H4 (cell line): ENCODE measurements at regions not wholly inside any gene's neighbourhood (a gene's known extent, or its start where the extent isn't known, plus 50 kb on each side); places are given as distances from the start of the nearest gene placed in this dataset.
"Not testable (repeated sequence)": the region's sequence is repeated elsewhere in the genome, so short reads cannot be mapped to it uniquely, and the experiment has no call there.

Experiments
- DNase-seq: peaks from one replicate; pipeline ENCODE4 v3.0.0-alpha.2; 2015; ENCODE audit warnings: low spot score

GRCh38 chr3:151555523-151555922 is 94.7 kb upstream of the IGSF10 start:
- DNase-seq = no peak

DNA sequence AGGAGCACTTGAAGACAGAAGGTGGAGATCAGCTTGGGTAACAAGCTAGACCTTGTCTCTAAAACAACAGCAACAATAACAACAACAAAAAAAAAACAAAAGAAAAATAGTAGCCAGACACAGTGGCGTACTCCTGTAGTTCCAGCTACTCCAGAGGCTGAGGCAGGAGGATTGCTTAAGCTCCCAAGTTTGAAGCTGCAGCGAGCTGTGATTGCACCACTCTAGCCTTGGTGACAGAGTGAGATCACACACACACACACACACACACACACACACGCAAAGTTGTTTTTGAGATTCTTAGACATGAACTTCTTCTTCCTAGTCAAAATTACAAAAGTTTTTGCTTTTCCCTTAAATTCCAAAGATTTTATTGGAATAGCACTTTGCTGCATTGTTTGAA is 93.0 kb upstream of the IGSF10 start:
- DNase-seq = no peak

DNA sequence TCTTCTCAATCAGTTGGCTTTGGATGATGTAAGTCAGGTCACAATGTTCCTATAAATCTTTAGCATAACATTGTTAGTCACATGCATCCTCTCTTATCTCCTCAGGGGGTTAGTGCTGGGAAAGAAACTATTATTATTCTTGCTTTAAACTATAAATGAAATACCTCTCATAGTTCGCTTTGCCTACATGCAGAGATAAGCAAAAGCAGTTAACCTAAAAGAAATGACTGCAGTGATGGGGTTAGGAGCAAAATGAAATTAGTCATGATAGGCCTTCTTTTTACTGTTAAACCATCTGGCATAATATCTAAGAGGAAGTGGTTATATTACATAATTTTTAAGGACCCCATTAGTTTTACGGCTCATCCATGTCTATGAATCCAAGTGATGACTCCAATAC is 91.7 kb upstream of the IGSF10 start:
- no peak for DNase-seq

GRCh38 chr3:151550642-151551041 is 89.8 kb upstream of the IGSF10 start:
- DNase-seq = no peak

DNA sequence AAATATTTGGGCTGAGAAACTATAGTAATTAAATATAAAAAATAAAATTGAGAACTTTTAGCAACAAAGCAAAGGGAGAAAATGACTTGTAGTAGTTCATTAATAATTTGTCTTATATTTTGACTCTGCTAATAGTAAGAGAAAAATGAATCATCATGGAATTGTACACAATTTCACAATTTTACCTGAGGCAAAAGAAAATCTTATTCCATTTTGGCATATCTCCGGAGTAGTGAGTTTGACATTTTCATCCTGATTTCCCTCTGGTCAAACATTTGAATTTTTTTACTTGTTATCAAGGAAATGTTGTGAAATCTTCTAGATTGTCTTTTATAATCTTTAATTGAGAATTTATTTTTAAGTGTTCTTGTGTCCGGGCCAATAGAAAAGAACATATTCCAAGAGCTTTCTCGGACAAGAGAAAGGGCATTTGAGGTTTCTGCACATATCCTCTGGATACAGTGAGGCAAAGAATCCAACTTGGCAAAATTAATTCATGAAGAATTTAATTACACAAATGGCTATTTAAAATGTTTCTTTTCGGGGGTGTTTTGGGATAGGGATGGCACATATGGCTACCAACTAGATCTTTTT is 89.3 kb upstream of the IGSF10 start:
- no peak for DNase-seq

- no peak for DNase-seq
Measured at GRCh38 chr3:151548195-151548594, 87.3 kb upstream of the IGSF10 start.

DNA sequence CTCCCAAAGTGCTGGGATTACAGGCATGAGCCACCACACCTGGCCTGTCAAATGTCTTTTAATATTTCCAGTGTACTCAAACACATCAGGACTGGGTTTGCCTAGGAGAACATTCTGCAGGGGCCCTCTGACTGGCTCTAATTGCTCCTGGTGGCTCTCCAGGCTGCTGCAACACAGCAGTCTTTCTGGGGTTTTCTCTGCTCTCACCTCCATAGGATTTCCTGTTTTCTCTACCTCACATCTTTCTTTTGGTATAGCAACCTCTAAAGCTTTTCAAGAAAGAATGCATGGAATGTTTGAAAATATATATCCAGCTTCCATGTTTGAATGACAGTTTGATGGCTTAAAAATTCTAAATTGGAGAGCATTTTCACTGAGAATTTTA is 83.3 kb upstream of the IGSF10 start:
- DNase-seq = no peak

DNA sequence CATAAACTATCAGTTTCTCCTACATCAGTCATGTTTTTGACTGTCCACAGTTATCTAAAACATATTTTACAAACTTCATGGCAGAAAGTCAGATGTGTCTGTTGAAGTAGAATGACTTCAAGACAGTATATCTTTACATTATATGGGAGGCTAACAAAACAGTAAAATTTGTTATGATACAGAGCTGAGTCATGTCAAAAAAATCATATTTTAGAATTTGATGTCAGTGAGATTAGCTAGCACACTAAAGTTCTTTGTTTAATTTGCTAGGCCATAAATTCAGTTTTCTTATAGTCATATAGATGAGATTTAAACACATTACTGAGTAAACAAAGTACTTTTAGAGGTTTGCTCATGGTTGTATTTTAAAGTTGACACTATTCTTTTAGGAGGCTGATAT is 80.3 kb upstream of the IGSF10 start:
- no peak for DNase-seq

DNA sequence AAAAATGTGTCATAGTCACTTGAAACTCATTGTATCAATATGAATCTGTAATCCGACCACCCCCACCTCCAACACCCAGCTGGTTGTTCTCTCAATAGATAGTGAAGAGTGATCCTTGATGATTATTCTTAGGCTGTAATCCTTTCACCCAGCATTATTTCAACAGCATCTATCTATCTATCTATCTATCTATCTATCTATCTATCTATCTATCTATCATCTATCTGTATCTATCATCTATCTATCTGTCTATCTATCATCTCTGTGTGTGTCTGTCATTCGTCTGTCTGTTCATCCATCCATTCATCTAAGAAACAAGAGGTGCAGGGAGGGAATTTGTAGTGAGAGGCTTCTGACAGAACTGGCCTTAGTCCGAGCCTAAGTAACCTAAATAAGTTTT is 78.7 kb upstream of the IGSF10 start:
- no peak for DNase-seq

- no peak for DNase-seq
Measured at GRCh38 chr3:151538456-151539393, 77.9 kb upstream of the IGSF10 start.

DNA sequence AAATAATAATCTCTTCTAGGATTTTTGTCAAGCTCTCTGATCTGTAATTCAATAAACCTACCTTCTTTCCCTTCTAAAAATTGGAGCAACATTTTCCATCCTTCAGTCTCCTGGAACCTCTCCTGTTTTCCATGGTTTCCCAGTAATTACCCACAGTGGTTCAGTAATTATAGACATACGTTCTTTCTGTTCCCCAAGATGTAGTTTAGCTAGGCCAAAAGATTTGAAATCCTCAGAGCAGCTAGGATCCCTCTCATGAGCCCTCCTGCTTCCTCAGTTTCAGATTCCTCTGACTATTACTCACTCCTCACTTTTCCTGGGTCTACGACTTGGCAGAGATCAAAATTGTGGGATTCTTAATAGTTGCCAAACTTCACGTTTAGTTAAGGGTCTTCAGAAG is 76.9 kb upstream of the IGSF10 start:
- no peak for DNase-seq

DNA sequence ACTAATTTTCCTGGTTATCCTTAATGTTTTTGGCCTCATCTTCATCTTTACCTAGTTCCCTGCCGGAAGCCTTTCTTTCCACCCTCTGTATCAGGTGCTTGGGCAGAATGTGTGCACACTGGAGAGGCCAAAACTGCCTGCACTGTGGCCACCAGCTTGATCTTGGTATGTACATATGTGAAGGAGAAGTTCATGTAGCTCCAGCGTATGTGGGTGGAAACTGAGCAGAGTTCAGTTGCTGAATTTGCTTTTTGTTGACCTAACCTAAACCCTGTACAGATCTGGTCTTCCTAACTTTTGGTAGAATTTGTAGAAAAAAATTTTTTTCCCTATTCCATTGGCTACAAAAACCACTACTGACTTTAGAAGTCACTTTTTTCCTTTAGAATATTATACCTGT is 65.9 kb upstream of the IGSF10 start:
- DNase-seq = no peak

- no peak for DNase-seq
Measured at GRCh38 chr3:151520105-151520504, 59.2 kb upstream of the IGSF10 start.

DNA sequence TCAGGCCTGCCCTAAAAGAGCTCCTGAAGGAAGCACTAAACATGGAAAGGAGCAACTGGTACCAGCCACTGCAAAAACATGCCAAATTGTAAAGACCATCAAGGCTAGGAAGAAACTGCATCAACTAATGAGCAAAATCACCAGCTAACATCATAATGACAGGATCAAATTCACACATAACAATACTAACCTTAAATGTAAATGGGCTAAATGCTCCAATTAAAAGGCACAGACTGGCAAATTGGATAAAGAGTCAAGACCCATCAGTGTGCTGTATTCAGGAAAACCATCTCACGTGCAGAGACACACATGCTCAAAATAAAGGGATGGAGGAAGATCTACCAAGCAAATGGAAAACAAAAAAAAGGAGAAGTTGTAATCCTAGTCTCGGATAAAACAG is 50.6 kb upstream of the IGSF10 start:
- DNase-seq = not testable (repeated sequence)
